BJ (cell line): ENCODE measurements at regions not wholly inside any gene's neighbourhood (a gene's known extent, or its start where the extent isn't known, plus 50 kb on each side); places are given as distances from the start of the nearest gene placed in this dataset.
"Not testable (repeated sequence)": the region's sequence is repeated elsewhere in the genome, so short reads cannot be mapped to it uniquely, and the experiment has no call there.

Experiments used
- CTCF ChIA-PET: fragments of 350-600 bp; formaldehyde crosslinking; extraction: SDS; loops from one replicate; lab custom pipeline; 2021; ENCODE audit warnings: antibody characterized with exemption, inconsistent platforms; lab: Yijun Ruan, JAX
- POLR2A ChIA-PET: fragments of 300-600 bp; sonication (Branson Sonifier 250); formaldehyde crosslinking; extraction: SDS; loops from one replicate; lab custom pipeline; 2021; ENCODE audit warnings: antibody characterized with exemption; lab: Charles Lee
- DNase-seq: peaks from one replicate; pipeline ENCODE4 v3.0.0-alpha.2; 2011; ENCODE audit warnings: low read depth
- H3K27me3 ChIP-seq: 2 replicates; pipeline ENCODE4 v1.6.0; 2011; ENCODE audit warnings: low read length; ENCODE audit not compliant: control insufficient read depth, insufficient read depth
- H3K36me3 ChIP-seq: 2 replicates; pipeline ENCODE4 v1.5.1; 2011; ENCODE audit warnings: low read length; ENCODE audit not compliant: control insufficient read depth, insufficient read depth
- H3K4me3 ChIP-seq: 2 replicates; pipeline ENCODE4 v1.5.1; 2011; ENCODE audit warnings: low read depth, mild to moderate bottlenecking, control low read depth, low read length
- TF ChIP-seq, protein P1 (sequence below): IDR thresholded peaks from 2 replicates; pipeline ENCODE4 v1.5.1; 2011; ENCODE audit warnings: low read depth, mild to moderate bottlenecking, control low read depth, inconsistent platforms, low read length, moderate library complexity; ENCODE audit not compliant: insufficient read depth

DNA sequence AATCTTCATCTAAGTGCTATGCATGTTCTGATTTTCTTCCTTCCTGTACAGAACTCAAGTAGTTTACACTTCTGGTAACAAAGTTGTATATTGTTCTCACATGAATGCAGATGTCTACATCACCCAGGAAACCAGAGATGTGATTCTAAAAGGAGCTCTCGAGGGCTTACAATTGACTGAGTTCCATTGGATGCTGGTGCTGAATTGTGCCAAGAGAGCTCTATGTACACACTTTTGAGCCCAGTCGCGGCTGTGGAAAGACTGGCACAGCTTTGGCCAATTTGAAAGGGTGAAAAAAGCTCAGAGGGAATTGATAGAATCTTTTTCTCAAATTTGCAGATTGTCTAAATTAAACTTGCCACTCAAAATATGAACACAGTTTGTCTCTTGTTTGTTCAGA, 340.7 kb downstream of the LMBRD1 start:
- DNase-seq, result no peak
- no peaks in the 10 kb centered on the region for H3K36me3 ChIP-seq
- ChIA-PET CTCF (no interaction called here), POLR2A (no interaction called here)
- no peak overlapping the region for H3K4me3 ChIP-seq
- TF ChIP-seq, protein P1, sequence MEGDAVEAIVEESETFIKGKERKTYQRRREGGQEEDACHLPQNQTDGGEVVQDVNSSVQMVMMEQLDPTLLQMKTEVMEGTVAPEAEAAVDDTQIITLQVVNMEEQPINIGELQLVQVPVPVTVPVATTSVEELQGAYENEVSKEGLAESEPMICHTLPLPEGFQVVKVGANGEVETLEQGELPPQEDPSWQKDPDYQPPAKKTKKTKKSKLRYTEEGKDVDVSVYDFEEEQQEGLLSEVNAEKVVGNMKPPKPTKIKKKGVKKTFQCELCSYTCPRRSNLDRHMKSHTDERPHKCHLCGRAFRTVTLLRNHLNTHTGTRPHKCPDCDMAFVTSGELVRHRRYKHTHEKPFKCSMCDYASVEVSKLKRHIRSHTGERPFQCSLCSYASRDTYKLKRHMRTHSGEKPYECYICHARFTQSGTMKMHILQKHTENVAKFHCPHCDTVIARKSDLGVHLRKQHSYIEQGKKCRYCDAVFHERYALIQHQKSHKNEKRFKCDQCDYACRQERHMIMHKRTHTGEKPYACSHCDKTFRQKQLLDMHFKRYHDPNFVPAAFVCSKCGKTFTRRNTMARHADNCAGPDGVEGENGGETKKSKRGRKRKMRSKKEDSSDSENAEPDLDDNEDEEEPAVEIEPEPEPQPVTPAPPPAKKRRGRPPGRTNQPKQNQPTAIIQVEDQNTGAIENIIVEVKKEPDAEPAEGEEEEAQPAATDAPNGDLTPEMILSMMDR, result no peak
- no peaks in the 10 kb centered on the region for H3K27me3 ChIP-seq

DNA sequence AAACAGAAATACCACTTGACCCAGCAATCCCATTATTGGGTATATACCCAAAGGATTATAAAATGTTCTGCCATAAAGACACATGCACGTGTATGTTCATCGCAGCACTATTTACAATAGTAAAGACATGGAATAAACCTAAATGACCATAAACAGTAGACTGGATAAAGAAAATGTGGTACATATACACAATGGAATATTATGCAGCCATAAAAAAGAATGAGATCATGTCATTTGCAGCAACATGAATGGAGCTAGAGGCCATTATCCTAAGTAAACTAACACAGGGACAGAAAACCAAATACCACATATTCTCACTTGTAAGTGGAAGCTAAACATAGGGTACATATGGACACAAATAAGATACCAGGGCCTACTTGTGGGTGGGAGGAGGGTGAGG, 342.2 kb downstream of the LMBRD1 start:
- not testable (repeated sequence) for DNase-seq
- CTCF ChIA-PET, result interaction anchor here (0.5 kb wide), 1 partner anchor 166 kb away, joined by 3 read pairs; no protein-coding TSS in a partner anchor

DNA sequence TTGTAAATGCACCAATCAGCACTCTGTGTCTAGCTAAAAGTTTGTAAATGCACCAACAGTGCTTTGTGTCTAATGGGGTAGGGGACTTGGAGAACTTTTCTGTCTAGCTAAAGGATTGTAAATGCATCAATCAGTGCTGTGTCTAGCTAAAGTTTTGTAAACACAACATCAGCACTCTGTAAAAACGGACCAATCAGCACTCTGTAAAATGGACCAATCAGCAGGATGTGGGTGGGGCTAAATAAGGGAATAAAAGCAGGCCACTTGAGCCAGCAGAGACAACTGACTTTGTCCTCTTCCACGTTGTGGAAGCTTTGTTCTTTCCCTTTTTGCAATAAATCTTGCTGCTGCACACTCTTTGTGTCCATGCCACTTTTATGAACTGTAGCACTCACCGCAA, 346.3 kb downstream of the LMBRD1 start:
- DNase-seq, H3K27me3 ChIP-seq, H3K4me3 ChIP-seq, POLR2A ChIA-PET, H3K36me3 ChIP-seq, CTCF ChIA-PET: not testable (repeated sequence)

More for the DNA sequence above, 342.2 kb downstream of the LMBRD1 start:
- H3K4me3 ChIP-seq, POLR2A ChIA-PET, H3K36me3 ChIP-seq, H3K27me3 ChIP-seq: not testable (repeated sequence)

DNA sequence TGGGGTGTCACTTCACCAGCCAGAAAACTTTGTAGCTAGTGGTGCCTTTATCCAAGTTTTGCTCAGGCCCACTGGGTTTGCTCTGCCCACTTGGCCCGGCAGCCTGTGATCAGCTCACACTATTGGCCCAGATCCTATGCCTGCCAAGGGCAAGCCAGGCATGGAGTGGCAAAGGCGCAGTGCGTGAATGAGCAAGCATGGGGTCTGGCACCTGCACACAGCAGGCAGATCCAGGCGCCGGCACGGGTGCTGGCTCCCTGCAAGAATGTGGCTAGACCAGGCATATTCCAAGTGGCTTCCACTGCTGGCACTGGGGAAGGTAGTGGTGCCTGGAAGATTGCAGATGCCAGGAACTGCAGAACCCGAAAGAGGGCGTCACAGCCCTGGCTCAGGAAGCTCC, 346.9 kb downstream of the LMBRD1 start:
- no peaks in the 10 kb centered on the region for H3K36me3 ChIP-seq

More for the DNA sequence above, 346.9 kb downstream of the LMBRD1 start:
- ChIA-PET POLR2A (no interaction called here), CTCF (no interaction called here)
- no peak overlapping the region for H3K4me3 ChIP-seq
- TF ChIP-seq, protein P1, result no peak
- H3K27me3 ChIP-seq, result no peaks in the 10 kb centered on the region
- no peak for DNase-seq
